RPMI8226 (cell line): ENCODE measurements at regions not wholly inside any gene's neighbourhood (a gene's known extent, or its start where the extent isn't known, plus 50 kb on each side); places are given as distances from the start of the nearest gene placed in this dataset.
"Not testable (repeated sequence)": the region's sequence is repeated elsewhere in the genome, so short reads cannot be mapped to it uniquely, and the experiment has no call there.

Experiments
- DNase-seq: peaks from one replicate; pipeline ENCODE4 v3.0.0-alpha.2; 2015

DNA sequence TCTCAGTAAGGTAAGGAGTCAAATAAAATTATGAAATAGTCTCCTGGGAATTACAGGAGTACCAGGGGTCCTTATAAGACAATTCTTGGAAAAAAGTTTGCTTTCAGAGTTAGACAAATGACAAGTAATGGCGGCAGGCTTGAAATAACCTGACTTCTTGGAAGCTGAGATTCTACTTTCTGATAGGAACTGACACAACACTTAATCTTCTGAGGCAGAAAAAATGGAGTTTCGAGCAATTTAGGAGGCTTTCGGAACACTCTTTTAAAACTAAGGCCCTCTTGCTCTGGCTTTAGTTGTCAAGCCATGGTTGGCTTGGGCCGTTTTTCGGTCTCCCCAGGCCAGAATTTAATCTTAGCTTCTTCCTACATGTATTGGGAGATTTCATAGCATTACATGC, 260.0 kb downstream of the GATA3 start:
- no peak for DNase-seq

DNA sequence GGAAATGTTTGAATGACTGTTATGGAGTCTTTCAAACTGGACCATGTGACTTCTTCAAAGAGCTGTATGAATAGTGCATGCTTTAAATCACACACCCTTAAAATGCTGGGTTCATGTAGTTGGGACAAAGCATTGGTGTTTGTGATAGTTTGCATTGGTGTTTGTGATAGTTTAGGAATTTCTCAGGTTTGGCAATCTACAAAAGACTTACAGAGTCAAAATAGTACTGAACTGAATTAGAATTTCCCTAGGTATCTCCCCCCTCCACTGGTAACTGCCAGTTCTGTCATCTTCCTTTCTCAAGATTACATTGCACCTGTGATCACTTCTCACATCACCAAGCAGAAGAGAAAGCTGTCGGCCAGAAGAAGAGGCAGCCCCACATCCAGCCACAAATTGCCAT, 261.1 kb downstream of the GATA3 start:
- no peak for DNase-seq

DNA sequence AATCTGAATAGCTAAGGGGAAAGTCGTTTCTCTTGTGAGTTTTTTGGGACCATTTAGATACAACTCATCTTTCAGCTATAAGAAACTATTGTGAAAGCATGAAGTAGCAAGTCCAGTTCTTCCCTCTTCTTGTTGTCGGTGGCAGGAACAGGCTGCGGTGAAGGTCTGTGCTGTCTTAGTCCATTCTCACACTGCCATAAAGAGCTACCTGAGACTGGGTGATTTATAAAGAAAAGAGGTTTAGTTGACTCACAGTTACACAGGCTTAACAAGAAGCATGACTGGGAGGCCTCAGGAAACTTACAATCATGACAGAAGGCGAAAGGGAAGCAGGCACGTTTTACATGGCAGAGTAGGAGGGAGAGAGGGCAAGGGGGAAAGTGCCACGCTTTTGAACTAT, 261.8 kb downstream of the GATA3 start:
- no peak for DNase-seq

DNA sequence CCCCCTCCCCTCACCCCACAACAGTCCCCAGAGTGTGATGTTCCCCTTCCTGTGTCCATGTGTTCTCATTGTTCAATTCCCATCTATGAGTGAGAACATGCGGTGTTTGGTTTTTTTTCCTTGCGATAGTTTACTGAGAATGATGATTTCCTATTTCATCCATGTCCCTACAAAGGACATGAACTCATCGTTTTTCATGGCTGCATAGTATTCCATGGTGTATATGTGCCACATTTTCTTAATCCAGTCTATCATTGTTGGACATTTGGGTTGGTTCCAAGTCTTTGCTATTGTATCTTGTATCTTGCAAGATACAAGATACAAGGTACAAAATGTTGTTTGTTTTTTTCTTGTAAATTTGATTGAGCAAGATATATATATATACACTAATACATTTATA, 263.9 kb downstream of the GATA3 start:
- not testable (repeated sequence) for DNase-seq

DNA sequence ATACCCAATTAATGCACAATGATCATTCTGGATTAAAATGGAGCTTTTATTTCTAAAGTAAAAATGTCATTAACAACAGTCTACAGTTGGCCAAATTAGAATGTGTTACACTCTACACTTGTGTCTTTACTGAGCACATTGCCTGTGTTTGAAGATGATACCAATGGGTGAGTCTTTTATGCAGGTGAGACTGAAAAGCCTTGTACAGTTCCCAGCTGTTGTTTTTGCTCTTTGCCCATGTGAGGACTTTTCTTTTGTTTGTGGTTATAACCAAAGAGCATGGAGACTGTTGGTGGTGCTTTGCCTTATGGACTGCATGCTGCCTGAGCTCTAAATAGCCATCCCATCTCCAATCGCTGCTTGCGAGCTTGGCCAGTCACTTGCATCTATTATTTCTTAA, 264.5 kb downstream of the GATA3 start:
- no peak for DNase-seq

DNA sequence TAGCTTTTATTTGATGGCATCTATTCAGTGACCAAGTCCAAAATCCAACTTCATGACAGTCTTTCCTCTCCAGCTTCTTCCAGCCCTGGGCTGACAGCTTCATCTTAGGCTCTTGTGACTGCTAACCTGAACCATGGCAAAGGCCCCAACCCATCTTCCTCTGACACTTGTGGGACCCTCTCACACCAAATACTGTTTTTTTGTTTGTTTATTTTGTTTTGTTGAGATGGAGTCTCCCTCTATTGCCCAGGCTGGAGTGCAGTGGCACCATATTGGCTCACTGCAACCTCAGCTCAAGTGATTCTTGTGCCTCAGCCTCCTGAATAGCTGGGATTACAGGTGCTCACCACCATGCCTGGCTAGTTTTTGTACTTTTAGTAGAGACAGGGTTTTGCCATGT, 265.2 kb downstream of the GATA3 start:
- no peak for DNase-seq

DNA sequence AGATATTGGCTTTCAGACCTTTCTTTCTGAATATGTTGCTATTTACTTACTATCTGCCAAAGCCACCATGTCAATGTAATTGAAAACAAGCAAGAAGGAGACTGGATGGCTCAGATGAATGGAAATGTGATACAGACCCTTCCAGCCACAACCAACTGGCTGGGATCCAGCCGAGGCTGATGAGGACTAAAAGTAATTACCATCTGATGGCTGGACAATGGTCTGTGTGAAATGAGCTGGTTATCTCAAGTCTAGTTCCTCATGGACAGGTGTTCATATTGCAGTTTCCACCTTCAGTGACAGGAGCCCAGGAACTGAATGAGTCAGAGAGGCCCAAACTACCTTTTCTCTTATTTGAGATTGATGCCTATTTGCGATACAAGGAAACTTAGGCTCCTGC, 267.5 kb downstream of the GATA3 start:
- DNase-seq: no peak

DNA sequence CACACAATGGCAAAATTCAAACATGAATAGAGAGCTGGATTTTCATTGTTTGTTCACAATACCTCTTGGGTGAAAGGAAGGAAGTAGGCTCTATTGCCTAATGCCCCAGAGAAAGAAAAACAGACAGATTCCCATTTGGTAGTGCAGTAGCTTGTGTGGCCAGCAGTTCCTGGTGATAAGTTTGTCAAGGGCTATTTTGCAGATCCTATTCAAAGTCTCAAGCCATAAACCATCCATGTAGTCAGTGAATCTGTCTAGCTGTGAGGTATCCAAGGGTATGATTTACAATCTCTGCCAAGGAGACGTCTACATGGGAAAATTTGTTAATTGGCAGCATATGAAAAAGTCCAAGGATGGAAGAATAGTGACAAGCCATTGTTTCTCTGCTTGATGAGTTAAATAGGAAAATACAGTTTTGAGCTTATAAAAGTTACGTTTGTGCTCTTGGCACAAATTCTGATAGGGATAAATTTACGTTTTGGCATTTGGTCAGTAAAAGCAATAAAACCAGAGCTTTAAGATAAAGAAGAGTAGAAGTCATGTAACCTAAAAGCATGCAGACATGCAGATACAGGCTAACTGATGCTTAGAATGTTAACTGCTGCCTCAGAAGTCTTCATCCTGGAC, 269.1 kb downstream of the GATA3 start:
- DNase-seq: no peak

DNA sequence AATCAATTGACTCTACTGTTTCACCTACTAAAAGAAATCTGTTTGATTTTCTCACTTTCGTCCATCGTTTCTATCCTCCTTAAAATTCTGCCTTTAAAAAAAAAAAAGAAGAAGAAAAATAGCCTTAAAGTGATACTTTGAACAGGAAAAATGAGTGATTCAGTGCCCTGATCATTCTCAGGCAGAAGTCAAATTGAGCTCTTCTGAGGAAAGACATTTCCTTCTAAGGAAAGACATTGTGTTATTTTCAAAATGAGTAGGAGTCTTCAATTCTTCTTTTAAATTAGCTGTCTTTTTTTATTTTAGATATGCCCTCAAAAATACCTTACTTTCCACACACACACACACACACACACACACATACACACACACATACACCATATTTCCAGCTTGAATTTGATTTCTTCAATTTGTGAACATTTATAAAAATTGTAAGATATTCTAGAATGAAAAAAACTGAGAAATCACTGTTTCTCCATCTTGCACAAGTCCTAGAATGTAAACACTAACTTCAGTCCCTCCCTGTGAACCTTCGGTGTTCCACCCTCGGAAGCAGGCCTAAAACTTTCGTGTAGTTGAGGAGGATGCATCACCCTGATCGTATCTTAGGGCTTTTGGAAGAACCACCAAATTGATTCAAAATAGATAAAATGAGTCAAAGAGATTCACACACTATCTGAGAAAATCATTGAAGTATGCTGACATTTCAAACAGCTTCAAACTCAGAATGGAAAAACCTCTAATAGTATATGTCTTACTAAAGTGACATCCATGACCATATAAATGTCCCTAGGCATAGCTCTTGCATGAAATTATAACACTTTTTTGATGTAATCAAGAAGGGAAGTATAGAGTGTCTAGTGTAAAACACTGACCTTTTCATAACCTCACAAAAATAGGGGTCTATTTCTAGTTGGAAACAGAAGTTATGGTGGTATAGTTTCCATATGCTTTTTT, 270.8 kb downstream of the GATA3 start:
- no peak for DNase-seq

DNA sequence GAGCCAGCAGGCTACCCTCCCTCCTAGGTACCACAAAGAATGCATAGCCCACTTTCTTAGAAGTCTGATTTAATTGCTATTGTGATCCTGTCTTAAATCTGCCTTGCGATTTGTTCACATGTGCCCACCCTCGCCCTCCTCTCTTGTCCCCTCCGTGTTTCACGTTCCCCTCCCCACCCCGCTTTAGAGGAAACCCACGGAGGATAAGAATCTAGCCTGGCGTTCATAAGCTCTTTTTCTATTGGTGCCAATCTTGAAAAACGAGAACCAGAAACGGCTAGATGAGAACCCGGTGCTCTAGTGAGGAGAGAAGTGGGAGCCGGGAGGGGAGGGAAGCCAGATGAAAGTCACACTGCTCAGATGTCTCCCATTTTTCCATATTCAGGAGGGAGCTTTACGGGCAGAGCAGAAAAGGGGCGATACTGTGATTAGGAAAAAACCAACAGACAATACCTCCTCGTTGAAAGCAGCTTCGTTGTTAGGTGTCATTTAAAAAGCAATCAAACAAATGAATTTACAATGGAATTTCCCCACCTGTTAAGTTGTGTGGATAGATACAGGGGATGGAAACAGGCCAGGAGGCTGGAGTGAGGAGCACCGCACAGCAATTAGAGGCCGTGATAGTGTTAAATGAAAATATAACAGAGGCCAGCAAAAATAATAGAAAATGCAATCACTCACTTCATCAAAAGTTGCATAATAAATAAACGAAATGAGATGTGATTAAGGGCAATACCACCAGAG, 272.1 kb downstream of the GATA3 start:
- no peak for DNase-seq

DNA sequence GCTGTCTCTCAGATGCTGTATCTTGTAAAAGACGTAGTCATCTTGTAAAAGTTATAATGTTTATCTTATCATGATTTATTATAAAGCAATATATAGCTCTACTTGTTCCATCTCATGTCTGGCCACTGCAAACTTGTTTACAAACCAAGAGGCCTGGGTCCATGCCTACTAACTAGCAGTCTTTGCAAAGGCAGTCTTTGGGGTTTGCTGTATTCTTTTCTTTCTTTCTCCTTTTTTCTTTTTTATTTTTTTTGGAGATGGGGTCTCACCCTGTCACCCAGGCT, 272.6 kb downstream of the GATA3 start:
- no peak for DNase-seq

DNA sequence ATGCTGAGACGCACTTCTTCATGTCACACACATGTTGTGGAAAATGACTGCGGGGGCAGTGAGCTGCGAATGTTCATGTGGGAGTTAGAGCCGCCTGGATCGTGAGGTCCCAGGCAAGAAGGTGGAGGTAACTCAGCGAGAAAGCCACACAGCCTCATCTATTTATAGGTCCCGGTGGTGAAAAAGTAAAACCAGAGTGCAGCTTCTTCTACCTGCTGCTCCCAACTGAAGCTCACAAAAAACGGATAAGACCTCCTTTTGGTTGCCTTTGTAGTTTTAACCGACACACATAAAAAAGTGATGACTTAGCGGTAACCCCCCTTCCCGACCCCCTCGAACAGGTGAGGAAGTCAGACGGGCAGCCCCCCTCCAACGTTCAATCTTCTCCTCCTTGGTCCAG, 276.9 kb downstream of the GATA3 start:
- no peak for DNase-seq

DNA sequence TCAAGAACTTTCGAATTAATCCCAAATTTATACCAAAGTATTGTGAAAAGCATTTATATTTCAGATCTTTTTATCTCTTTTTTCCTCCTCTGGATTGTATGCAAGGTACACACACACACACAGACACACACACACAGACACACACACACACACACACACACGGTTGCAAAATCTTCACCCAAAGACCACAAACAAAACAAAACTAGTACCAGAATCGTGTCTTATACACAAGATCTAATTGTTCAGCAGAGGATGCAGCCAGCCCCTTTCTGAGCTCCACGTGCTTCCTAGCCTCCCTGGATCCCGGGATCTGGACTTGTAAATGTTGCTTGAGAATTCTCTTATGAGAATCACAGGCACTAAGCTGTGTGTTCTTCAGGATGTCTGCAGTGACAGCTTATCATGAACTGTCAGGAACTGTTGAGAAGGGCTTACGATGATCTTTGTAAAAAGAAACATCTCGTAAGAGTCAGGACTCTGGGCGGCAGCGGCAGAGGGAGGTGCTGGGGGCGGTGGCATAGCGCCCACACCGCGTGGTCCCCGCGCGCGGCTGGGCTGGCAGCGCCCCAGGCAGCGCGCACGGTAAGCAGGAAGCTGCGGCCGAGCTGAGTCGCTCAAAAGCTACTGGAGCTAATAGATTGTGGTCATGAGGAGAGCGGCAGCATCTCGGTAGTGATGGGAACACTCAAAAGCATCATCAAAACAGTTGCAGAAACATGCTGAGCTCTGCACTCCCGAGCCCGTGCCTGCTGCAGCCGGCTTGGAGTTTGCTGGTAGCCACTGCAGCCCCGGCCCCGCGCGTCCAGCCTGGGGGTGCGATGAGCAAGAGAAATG, 277.6 kb downstream of the GATA3 start:
- peak; percentile 90 for DNase-seq

DNA sequence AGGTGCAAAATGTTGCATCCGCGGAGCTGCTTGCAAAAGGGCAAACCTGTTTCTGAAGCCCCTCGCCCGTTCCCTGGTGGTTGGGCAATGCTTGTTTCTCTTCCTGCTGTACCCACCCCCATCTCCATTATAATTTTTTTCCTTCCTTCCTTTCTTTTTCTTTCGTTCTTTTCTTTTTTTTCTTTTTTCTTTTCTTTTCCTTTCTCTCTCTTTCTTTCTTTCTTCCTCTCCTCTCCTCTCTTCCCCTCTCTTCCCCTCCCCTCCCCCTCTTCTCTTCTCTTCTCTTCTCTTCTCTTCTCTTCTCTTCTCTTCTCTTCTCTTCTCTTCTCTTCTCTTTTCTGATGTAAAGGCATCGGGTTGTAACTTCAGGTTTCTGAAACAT, 278.2 kb downstream of the GATA3 start:
- DNase-seq: no peak

DNA sequence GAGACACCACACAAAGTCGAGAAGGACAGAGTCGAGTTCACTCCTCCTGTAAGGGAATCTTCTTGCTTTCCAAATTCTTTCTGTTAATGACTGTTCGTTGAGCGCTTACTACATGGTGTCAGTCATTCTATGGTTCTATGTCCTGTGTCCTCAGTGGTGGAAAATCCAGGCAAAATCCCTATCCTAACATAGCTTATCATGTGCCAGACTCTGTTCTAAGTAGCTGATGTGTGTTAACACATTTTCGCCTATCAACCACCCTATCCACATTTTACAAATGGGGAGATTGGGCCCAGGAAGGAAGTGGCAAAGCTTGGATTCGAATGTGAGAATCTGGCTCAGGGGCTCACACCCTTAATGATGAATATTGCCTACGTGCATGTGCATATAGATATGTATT, 280.1 kb downstream of the GATA3 start:
- DNase-seq: no peak

DNA sequence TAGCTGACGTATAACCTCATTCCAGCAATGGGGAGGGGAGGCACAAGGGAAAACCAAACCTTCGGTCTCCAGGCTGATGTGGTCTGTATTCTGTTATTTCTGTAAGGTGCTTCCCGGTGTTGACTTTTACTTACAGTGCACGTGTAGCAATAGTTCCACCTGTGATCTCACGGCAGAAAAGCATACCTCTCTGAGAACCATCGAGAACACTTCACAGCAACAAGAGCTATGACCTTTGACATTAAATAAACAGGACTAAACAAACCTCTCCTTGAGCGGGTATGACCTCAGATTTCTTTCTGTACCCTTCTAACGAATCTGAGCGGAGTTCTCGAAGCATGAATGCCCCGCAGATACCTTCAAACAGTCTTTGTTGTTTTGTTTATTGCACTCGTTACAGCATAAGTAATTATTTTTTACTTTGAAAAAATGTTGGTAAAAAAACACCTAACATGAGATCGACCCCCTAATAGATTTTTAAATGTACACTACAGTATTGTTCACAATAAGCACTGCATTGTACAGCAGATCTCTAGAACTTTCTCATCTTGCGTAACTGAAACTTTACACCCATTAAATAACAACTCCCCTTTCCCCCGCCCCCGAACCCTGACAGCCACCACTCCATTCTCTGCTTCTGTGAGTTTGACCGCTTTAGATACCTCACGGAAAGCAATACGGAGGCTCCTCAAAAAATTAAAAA, 282.3 kb downstream of the GATA3 start:
- no peak for DNase-seq

DNA sequence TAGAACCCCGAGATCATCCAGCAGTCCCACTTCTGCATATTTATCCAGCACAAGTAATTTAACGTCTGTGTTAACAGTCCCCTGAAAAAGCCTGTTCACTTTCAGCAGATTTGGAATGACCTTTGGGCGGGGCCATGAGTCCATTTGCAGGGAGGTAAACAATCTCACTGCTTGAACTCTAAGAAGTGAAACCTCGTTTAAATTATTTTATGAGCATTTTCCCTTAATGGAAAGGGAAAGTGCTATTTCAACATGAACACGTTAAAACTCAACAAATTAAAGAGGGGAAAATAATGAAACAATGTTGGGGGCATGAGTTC, 282.8 kb downstream of the GATA3 start:
- no peak for DNase-seq

DNA sequence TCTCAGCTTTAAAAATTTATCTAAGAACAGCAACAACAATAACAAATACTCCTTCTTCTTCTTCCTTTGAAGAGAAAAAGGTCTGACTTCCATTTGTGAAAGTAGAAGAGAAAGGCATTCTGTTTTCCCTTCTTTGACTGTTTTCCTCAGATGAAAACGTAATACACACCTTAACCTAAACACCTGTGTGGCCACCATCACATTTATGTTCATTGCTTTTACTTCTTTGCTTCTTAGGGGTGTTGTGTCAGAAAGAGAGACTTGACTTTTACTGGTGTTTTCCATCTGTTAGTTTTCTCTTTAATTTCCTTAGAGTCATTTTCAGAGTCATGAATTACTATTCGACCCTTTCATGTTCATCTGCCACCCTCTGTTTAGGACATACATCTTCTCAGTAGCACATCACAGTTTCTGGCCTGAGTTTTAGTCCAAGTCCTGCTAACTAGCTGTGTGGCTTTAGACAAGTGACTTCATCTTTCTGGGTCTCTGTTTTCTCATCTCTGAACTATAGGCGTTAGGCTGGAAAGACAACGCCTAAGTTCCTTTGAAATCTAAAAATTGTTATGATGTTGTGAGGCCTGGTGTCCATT, 283.8 kb downstream of the GATA3 start:
- no peak for DNase-seq

DNA sequence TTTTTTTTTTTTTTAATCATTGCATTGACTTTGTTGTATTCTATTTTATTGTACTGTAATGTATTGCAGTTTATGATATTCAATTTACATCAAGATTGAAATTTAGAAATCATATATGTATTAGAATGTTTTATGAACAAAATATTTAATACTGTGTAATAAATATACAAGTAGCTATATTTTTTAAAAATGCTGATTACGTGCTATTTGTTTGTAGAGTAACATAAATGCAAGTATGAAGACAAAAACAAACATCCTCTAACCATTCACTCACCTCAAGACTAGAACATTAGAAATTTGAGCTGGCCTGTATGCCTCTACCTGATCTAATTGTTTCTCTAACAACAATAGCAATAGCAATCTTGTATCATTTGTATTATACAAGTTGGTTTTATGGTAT, 290.3 kb downstream of the GATA3 start:
- no peak for DNase-seq

DNA sequence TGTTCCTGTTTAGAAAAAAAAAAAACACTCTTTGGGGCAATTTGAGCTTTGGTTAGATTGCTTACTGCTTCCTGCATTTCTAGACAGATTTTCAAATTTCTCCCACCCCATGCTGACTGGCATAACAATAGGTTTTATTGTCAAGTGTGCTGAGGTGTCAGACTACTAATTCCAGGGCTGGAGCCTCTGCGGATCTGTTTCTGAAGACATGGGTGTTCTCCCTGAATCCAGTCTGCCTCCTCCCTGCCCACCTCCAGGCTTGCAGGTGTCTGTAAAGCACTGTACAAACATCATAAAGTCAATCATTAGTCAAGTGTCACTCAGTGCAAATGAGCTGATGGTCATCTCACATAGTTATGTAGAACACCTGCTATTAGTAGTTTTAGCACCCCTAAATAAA, 292.4 kb downstream of the GATA3 start:
- no peak for DNase-seq

DNA sequence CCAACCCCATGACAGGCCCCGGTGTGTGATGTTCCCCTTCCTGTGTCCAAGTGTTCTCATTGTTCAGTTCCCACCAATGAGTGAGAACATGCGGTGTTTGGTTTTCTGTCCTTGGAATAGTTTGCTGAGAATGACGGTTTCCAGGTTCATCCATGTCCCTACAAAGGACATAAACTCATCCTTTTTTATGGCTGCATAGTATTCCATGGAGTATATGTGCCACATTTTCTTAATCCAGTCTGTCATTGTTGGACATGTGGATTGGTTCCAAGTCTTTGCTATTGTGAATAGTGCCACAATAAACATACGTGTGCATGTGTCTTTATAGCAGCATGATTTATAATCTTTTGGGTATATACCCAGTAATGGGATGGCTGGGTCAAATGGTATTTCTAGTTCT, 293.1 kb downstream of the GATA3 start:
- DNase-seq: not testable (repeated sequence)

DNA sequence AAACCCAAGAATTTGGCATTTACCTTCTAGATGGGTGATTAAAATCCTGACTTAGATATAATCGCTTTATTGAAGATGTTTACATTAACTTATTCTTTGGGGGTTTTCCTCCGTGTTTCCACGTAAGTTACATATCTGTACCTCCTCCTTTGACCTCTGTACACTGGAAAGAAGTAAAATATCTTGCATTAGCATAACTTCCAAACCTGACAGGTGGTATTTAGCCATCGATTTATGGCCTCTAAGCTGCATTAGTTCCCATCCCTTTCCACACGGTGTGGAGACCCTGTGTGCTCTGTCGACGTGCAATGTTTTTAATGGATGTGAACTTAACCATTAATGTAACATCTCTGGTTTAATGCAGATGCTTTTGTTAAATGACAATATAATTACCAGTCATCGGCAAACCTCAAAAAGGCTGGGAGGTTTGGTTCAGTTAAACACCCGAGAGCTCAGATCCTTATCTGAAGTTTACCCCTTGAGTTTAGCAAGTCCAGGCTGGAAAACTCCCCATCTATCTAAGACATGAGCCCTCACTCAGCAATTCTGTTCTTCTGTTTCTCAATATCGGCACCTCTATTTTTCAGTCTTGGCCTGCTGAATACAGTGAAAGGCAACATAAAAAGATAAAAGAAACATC, 295.2 kb downstream of the GATA3 start:
- DNase-seq: no peak
